BE2C (cell line): ENCODE measurements at regions not wholly inside any gene's neighbourhood (a gene's known extent, or its start where the extent isn't known, plus 50 kb on each side); places are given as distances from the start of the nearest gene placed in this dataset.

ENCODE experiments used
- DNase-seq: peaks from one replicate; pipeline ENCODE4 v3.0.0-alpha.2; 2020
- H3K27me3 ChIP-seq: fragments of 250-450 bp; sonication (Bioruptor Pico); 2 replicates; pipeline ENCODE4 v1.5.1; 2020; ENCODE audit warnings: mild to moderate bottlenecking
- H3K36me3 ChIP-seq: fragments of 250-450 bp; sonication (Bioruptor Pico); 2 replicates; pipeline ENCODE4 v1.5.1; 2020; ENCODE audit warnings: mild to moderate bottlenecking
- H3K4me1 ChIP-seq: fragments of 250-450 bp; sonication (Bioruptor Pico); 2 replicates; pipeline ENCODE4 v1.5.1; 2020
- H3K4me3 ChIP-seq: 2 replicates; pipeline ENCODE4 v1.5.1; 2011; ENCODE audit warnings: low read depth, low read length
- H3K9me3 ChIP-seq: fragments of 250-450 bp; sonication (Bioruptor Pico); 2 replicates; pipeline ENCODE4 v1.5.1; 2020
- TF ChIP-seq, protein P1 (sequence below): IDR thresholded peaks from 2 replicates; pipeline ENCODE4 v1.5.1; 2012; ENCODE audit warnings: mild to moderate bottlenecking, low read depth, low read length

DNA sequence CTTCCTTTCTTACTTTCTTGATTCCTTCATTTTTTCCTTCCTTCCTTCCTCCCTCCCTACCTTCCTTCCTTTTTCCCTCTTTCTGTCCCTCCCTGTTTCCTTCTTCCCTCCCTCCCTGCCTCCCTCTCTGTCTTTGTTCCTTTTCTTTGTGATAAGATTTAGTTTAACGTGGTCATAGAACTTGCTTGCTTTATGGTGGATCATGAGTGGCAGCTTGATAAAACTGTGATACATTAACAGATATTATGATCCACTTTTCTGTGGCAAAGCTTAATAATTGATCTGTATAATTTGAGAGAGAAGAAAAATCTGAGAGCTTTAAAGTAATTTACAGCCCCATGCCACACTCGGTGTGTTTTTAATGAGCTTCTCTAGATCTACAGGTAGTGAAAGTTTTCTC is 280.5 kb downstream of the RNF144B start:
- TF ChIP-seq, protein P1, sequence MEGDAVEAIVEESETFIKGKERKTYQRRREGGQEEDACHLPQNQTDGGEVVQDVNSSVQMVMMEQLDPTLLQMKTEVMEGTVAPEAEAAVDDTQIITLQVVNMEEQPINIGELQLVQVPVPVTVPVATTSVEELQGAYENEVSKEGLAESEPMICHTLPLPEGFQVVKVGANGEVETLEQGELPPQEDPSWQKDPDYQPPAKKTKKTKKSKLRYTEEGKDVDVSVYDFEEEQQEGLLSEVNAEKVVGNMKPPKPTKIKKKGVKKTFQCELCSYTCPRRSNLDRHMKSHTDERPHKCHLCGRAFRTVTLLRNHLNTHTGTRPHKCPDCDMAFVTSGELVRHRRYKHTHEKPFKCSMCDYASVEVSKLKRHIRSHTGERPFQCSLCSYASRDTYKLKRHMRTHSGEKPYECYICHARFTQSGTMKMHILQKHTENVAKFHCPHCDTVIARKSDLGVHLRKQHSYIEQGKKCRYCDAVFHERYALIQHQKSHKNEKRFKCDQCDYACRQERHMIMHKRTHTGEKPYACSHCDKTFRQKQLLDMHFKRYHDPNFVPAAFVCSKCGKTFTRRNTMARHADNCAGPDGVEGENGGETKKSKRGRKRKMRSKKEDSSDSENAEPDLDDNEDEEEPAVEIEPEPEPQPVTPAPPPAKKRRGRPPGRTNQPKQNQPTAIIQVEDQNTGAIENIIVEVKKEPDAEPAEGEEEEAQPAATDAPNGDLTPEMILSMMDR = no peak
- Histone ChIP-seq H3K4me3 (no peak overlapping the region), H3K36me3 (no peaks in the 10 kb centered on the region), H3K4me1 (no peaks in the 10 kb centered on the region), H3K27me3 (no peaks in the 10 kb centered on the region), H3K9me3 (no peaks in the 10 kb centered on the region; the same call in 1 of the 2 replicates)
- DNase-seq = no peak

DNA sequence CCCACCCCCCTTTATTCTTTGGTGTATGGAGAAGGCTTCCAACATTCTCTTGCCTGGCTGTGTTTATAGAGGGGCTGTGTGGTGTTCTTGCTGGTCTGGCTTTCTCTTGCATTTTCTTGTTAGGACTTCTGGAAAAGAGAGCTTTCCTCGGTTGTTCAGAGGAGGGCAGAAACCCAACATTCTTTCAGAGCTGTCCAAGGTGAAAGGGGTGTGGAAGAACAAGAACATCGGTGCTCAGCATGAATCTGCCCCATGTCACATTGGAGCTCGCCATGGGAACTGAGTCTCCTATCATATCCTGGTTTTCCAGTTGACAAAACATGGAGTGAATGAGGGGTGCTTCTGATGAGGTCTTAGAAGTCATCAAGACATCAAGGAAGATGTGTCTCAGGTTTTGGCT is 281.8 kb downstream of the RNF144B start:
- Histone ChIP-seq H3K4me3 (no peak overlapping the region), H3K36me3 (no peaks in the 10 kb centered on the region), H3K9me3 (no peaks in the 10 kb centered on the region; the same call in 1 of the 2 replicates), H3K4me1 (no peaks in the 10 kb centered on the region), H3K27me3 (no peaks in the 10 kb centered on the region)
- no peak for DNase-seq
- TF ChIP-seq, protein P1 = no peak

DNA sequence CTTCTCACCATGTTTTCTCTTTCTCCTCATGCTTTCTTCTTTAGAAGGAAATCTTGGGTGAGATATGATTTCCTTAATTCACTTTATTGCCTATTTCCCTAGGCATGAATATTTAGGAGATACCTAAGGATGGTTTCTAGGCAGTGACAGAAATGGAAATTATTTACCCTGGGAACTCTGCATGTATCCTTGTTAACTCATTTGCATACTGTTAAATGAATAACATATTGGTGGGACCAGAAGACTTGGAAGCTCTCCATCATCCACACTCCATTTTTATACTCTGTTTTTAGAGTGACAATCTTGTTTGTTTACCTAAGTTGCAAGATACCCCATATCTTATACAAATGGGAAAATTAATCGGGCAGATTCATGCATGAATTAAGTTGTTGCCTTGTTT is 285.7 kb downstream of the RNF144B start:
- TF ChIP-seq, protein P1 = no peak
- no peak for DNase-seq
- Histone ChIP-seq H3K27me3 (no peaks in the 10 kb centered on the region), H3K4me1 (no peaks in the 10 kb centered on the region), H3K36me3 (no peaks in the 10 kb centered on the region), H3K4me3 (no peak overlapping the region), H3K9me3 (no peaks in the 10 kb centered on the region)

DNA sequence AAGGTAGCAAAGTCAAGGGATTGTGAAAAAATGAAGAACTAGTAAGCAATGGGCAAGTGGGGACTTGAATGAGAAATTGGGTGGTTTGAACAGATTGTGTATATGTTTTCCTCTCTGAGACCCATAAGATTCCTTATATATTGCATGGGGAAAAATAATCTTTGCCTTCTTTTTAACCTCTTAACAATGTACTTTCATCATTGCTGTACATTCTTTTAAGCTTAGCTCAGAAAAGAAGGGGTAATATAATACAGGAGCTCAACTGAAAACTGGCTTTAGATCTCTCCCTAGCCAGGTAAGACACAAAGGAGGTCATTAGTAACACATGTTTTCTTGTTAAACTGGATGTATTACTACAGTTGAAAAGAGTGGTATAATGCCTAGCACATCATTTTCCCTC is 287.2 kb downstream of the RNF144B start:
- no peaks in the 10 kb centered on the region for H3K4me1 ChIP-seq
- no peaks in the 10 kb centered on the region for H3K9me3 ChIP-seq
- no peaks in the 10 kb centered on the region for H3K27me3 ChIP-seq
- TF ChIP-seq, protein P1 = no peak
- no peak overlapping the region for H3K4me3 ChIP-seq
- DNase-seq = no peak
- no peaks in the 10 kb centered on the region for H3K36me3 ChIP-seq

DNA sequence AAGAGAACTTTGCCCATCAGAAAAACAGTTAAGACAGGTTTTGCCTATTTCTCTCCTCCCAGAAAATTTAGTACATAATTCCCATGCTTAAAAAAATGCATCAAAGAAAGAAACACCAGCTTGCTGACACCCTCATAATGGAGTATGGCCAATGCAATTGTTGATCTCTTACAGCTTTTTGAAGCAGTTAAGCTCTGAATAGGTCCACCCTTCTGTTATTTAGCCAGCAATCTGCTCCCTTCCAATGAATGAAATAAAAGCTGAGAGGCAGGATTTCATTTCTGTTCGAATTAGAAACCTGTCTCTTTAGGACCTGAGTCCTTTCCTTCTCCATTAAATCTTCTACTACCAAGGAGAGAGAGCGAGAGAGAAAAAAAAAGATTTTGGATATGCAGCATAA is 288.7 kb downstream of the RNF144B start:
- no peak for DNase-seq
- no peaks in the 10 kb centered on the region for H3K36me3 ChIP-seq
- H3K4me3 ChIP-seq = no peak overlapping the region
- TF ChIP-seq, protein P1 = no peak
- no peaks in the 10 kb centered on the region for H3K27me3 ChIP-seq
- H3K4me1 ChIP-seq = no peaks in the 10 kb centered on the region
- H3K9me3 ChIP-seq = no peaks in the 10 kb centered on the region

DNA sequence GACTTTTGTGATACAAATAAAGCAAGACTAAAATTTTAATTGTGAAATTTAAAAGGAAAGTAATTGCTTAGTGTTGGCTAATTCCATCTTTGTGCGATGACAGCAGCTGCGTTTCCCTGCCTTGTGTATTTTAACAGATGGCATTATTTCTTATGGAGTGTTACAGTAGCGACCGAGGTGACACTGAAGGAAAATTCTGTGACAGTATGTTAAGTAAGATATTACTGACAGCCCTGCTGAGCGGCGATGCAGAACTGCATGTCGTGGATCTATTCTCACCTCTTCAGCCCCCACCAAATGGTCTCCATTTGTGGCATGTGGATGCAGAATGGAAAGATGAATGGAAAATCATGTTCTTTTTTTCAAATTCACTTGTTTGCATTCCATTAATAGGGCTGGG is 289.4 kb downstream of the RNF144B start:
- Histone ChIP-seq H3K4me1 (no peaks in the 10 kb centered on the region), H3K27me3 (no peaks in the 10 kb centered on the region), H3K4me3 (no peak overlapping the region), H3K9me3 (no peaks in the 10 kb centered on the region), H3K36me3 (no peaks in the 10 kb centered on the region)
- TF ChIP-seq, protein P1 = no peak
- DNase-seq = no peak
